Loucy (cell line): ENCODE measurements at regions not wholly inside any gene's neighbourhood (a gene's known extent, or its start where the extent isn't known, plus 50 kb on each side); places are given as distances from the start of the nearest gene placed in this dataset.

ENCODE experiments used
- H2AFZ ChIP-seq: fragments of 200-600 bp; sonication (generic); 2 replicates; pipeline ENCODE4 v1.6.0; 2016; ENCODE audit warnings: antibody characterized with exemption, mild to moderate bottlenecking, low read length, moderate library complexity
- H3F3A ChIP-seq: fragments of 200-600 bp; 2 replicates; pipeline ENCODE4 v1.6.0; 2016; ENCODE audit warnings: antibody characterized with exemption, low read depth, mild to moderate bottlenecking
- H3K27me3 ChIP-seq: fragments of 200-600 bp; sonication (generic); 2 replicates; pipeline ENCODE4 v1.6.1; 2014; ENCODE audit warnings: low read length, mild to moderate bottlenecking; ENCODE audit not compliant: insufficient read depth, poor library complexity, severe bottlenecking
- H3K36me3 ChIP-seq: fragments of 200-600 bp; sonication (generic); 2 replicates; pipeline ENCODE4 v1.6.1; 2016; ENCODE audit warnings: low read length; ENCODE audit not compliant: insufficient read depth
- H3K4me1 ChIP-seq: fragments of 200-600 bp; sonication (generic); 2 replicates; pipeline ENCODE4 v1.5.1; 2014; ENCODE audit warnings: low read length, mild to moderate bottlenecking; ENCODE audit not compliant: insufficient read depth, poor library complexity, severe bottlenecking
- H3K4me2 ChIP-seq: fragments of 200-600 bp; sonication (generic); 2 replicates; pipeline ENCODE4 v1.6.0; 2014; ENCODE audit warnings: antibody characterized with exemption, low read length, low read depth, mild to moderate bottlenecking; ENCODE audit not compliant: poor library complexity, severe bottlenecking
- H3K4me3 ChIP-seq: fragments of 200-600 bp; sonication (generic); 2 replicates; pipeline ENCODE4 v1.5.1; 2014; ENCODE audit warnings: low read length, mild to moderate bottlenecking, mixed read lengths; ENCODE audit not compliant: poor library complexity, severe bottlenecking
- H3K79me2 ChIP-seq: fragments of 200-600 bp; sonication (generic); 2 replicates; pipeline ENCODE4 v1.6.1; 2014; ENCODE audit warnings: low read length; ENCODE audit not compliant: insufficient read depth
- H3K9ac ChIP-seq: fragments of 200-600 bp; sonication (generic); 2 replicates; pipeline ENCODE4 v1.6.0; 2014; ENCODE audit warnings: mild to moderate bottlenecking, low read depth, low read length, moderate library complexity; ENCODE audit not compliant: poor library complexity, severe bottlenecking
- H3K9me2 ChIP-seq: fragments of 200-600 bp; sonication (generic); replicated peaks from 2 replicates; pipeline ENCODE4 v1.6.1; 2016; ENCODE audit warnings: low read depth, low read length, mixed read lengths
- H3K9me3 ChIP-seq: fragments of 200-600 bp; sonication (generic); 2 replicates; pipeline ENCODE4 v1.6.1; 2014; ENCODE audit warnings: mild to moderate bottlenecking, antibody characterized with exemption, low read length, low read depth; ENCODE audit not compliant: insufficient read depth
- H4K20me1 ChIP-seq: fragments of 200-600 bp; sonication (generic); 2 replicates; pipeline ENCODE4 v1.6.0; 2014; ENCODE audit warnings: antibody characterized with exemption, low read length, mild to moderate bottlenecking; ENCODE audit not compliant: insufficient read depth, poor library complexity, severe bottlenecking
- EZH2phosphoT487 ChIP-seq: fragments of 200-600 bp; IDR thresholded peaks from 2 replicates; pipeline ENCODE4 v1.6.1; 2018; ENCODE audit warnings: antibody characterized with exemption, mild to moderate bottlenecking, moderate library complexity, borderline replicate concordance
- TF ChIP-seq, protein P1 (sequence below): fragments of 200-600 bp; sonication (generic); conservative IDR thresholded peaks from 2 replicates; pipeline ENCODE4 v1.5.1; 2014; ENCODE audit warnings: mild to moderate bottlenecking, antibody characterized with exemption, low read length

DNA sequence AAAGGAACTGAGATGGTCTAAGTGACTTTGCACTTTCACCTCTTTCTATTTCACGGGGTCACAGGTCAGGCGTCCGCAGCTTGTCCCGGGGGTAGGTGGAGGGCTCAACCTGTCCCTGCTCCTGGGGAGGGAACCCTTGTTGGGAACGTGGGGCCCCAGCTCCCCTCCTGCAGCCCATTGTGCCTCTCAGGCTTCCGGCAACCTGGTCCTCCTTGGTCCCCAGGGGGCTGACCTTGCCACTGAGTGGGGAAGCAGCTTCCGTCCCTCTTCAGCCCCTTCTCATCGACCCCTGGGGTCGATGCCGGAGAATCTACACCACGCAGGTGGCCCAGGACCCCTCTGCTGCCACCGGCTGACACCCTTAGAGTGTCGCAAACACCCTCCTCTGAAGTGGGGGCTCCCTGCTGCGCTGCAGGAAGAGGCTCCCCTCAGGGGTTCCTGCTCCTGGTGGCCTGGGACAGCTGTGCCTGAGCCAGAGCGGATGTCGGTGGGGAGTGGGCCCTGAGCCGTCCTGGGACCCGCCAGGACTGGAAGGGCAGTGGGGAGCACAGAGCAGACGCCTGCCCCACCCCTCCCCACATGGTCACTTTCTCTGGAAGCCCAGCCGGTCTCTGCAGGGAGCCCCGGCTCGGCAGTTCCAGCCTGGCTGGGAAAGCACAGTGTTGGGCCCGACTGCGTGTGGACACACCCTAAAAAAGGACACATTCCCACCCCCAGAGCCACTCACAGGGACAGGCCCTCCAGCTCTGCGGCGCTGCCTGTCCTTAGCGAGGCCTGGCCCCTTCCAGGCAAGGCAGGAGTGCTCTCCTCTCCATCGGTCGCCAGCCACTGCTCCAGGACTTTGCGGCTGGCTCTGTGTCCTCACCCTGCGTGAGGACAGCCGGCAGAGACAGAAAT is 357.5 kb upstream of the SHH start:
- no peaks in the 10 kb centered on the region for H3K36me3 ChIP-seq
- H3F3A ChIP-seq = no peaks in the 10 kb centered on the region
- H2AFZ ChIP-seq = no peak overlapping the region
- no peak for TF ChIP-seq EZH2phosphoT487
- TF ChIP-seq, protein P1, sequence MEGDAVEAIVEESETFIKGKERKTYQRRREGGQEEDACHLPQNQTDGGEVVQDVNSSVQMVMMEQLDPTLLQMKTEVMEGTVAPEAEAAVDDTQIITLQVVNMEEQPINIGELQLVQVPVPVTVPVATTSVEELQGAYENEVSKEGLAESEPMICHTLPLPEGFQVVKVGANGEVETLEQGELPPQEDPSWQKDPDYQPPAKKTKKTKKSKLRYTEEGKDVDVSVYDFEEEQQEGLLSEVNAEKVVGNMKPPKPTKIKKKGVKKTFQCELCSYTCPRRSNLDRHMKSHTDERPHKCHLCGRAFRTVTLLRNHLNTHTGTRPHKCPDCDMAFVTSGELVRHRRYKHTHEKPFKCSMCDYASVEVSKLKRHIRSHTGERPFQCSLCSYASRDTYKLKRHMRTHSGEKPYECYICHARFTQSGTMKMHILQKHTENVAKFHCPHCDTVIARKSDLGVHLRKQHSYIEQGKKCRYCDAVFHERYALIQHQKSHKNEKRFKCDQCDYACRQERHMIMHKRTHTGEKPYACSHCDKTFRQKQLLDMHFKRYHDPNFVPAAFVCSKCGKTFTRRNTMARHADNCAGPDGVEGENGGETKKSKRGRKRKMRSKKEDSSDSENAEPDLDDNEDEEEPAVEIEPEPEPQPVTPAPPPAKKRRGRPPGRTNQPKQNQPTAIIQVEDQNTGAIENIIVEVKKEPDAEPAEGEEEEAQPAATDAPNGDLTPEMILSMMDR = no peak
- H3K9me3 ChIP-seq = peaks cover 10% of the 10 kb centered on the region; the same call in 1 of the 2 replicates
- H3K9me2 ChIP-seq = no peaks in the 10 kb centered on the region
- H3K27me3 ChIP-seq = no peaks in the 10 kb centered on the region
- H3K4me2 ChIP-seq = no peak overlapping the region
- H4K20me1 ChIP-seq = no peaks in the 10 kb centered on the region
- H3K79me2 ChIP-seq = no peaks in the 10 kb centered on the region
- H3K4me1 ChIP-seq = no peaks in the 10 kb centered on the region
- H3K4me3 ChIP-seq = no peak overlapping the region
- H3K9ac ChIP-seq = no peak overlapping the region

DNA sequence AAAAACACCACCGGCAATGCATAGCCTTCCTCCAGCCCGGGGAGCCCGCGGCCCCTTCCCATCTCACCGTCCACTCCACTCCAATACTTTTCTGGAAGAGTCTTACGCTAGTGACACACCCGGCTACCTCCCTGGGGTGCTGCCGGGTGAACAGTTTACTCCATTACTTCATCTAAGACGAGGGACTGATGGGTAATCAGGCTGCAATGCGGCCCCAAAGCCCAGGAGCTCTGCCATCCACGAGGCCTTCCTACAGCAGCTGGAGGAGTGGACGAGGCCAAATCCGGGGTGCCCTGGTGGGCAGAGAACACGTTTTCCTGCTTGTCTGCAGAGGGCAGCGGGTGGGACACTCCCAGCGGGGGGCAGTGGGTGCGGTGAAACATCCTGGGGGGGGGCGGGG is 356.2 kb upstream of the SHH start:
- Histone ChIP-seq H3K4me1 (no peaks in the 10 kb centered on the region), H3K79me2 (no peaks in the 10 kb centered on the region), H3K9me3 (peaks cover 5% of the 10 kb centered on the region; the same call in 1 of the 2 replicates), H3K4me3 (no peak overlapping the region), H3K9me2 (no peaks in the 10 kb centered on the region), H3K9ac (no peak overlapping the region), H3K36me3 (no peaks in the 10 kb centered on the region), H3K4me2 (no peak overlapping the region), H3F3A (no peaks in the 10 kb centered on the region), H2AFZ (no peak overlapping the region), H3K27me3 (no peaks in the 10 kb centered on the region), H4K20me1 (no peaks in the 10 kb centered on the region)
- TF ChIP-seq, protein P1 = no peak
- no peak for TF ChIP-seq EZH2phosphoT487

DNA sequence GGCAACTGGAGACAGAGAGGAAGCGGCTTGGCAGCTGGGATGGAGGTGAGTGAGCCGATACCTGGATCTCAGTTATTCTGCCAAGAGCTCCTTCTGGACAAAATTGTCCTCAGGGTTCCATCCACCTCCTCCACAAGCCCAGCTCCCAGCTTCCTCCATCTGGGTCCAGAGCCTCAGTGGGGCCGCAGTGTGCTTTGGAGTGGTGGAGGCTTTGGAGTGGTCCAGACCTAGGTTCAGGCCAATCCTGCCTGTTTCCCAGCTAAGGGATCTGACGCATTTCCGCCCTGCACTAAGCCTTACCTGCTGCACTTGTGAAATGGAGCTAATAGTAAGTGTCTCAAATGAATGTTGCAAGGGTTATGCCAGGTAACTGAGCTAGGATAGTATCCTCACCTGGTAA is 355.7 kb upstream of the SHH start:
- Histone ChIP-seq H3K9me2 (no peaks in the 10 kb centered on the region), H3K9me3 (peaks cover 5% of the 10 kb centered on the region; the same call in 1 of the 2 replicates), H4K20me1 (no peaks in the 10 kb centered on the region), H3F3A (no peaks in the 10 kb centered on the region), H2AFZ (no peak overlapping the region), H3K79me2 (no peaks in the 10 kb centered on the region), H3K9ac (no peak overlapping the region), H3K27me3 (no peaks in the 10 kb centered on the region), H3K4me2 (no peak overlapping the region), H3K4me1 (no peaks in the 10 kb centered on the region), H3K36me3 (no peaks in the 10 kb centered on the region), H3K4me3 (no peak overlapping the region)
- no peak for TF ChIP-seq EZH2phosphoT487
- TF ChIP-seq, protein P1 = no peak
